ENCODE measurements at regions not wholly inside any gene's neighbourhood (a gene's known extent, or its start where the extent isn't known, plus 50 kb on each side); places are given as distances from the start of the nearest gene placed in this dataset.
"Not testable (repeated sequence)": the region's sequence is repeated elsewhere in the genome, so short reads cannot be mapped to it uniquely, and the experiment has no call there.

DNA sequence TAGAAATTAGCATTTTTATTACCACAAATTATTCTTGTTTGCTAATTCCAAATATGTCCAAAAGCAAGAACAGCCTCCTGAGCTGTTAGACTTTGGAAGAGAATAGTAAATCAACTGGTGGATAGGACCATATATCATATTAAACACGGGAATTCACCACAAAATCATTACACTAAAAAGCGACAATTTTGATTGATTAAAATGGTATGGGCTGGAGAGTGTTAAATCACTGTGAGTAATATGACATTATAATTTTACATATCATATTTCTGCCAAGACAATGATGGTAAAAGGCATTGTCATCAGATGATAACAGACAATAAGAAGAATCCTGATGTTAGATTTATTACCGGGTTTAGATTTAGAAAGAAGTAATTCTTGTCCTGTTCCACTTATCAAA is 107.2 kb upstream of the ARRDC3 start:
- peaks cover 0 to 24% (median 0%) of the 10 kb centered on the region in 12 donors for H3K4me1 ChIP-seq
- DNase-seq (no peak), ATAC-seq (no peak)
- TF ChIP-seq, protein P1, sequence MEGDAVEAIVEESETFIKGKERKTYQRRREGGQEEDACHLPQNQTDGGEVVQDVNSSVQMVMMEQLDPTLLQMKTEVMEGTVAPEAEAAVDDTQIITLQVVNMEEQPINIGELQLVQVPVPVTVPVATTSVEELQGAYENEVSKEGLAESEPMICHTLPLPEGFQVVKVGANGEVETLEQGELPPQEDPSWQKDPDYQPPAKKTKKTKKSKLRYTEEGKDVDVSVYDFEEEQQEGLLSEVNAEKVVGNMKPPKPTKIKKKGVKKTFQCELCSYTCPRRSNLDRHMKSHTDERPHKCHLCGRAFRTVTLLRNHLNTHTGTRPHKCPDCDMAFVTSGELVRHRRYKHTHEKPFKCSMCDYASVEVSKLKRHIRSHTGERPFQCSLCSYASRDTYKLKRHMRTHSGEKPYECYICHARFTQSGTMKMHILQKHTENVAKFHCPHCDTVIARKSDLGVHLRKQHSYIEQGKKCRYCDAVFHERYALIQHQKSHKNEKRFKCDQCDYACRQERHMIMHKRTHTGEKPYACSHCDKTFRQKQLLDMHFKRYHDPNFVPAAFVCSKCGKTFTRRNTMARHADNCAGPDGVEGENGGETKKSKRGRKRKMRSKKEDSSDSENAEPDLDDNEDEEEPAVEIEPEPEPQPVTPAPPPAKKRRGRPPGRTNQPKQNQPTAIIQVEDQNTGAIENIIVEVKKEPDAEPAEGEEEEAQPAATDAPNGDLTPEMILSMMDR (IDR thresholded peaks at IDR 0.05): no peak
- TF ChIP-seq POLR2A (IDR thresholded peaks at IDR 0.05): no peak
- H3K4me3 ChIP-seq: no peak overlapping the region
- H3K27ac ChIP-seq: no peak overlapping the region
- intact Hi-C loops (cut with DNase I): no loop called here
- H3K27me3 ChIP-seq: no peaks in the 10 kb centered on the region
- WGBS, 4 donors: 83 to 87% (median 84%) methylated on average over 3 of the region's 3 CpGs
- no peaks in the 10 kb centered on the region for H3K36me3 ChIP-seq
- no peaks in the 10 kb centered on the region for H3K9me3 ChIP-seq

DNA sequence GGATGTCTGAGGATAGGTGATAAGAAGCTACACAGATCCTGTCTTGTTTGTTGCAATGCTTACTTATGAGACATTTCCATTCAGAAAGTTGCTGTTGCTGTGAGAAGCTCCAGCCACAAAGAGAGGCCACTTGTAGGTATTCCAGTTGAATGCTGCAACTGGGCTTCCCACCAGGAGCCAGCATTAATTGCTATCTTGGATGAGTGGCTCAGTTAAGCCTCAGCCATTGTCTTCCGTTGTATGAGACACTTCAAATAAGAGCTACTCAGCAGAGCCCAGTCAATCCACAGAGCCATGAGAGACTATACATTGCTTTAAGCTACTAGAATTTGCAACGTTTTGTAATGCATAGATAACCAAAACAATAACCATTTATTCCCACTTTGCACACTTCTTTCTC is 104.3 kb upstream of the ARRDC3 start:
- no peak for ATAC-seq
- Histone ChIP-seq H3K27ac (no peak overlapping the region), H3K4me1 (peaks cover 0 to 11% (median 0%) of the 10 kb centered on the region in 12 donors), H3K4me3 (no peak overlapping the region), H3K27me3 (no peaks in the 10 kb centered on the region), H3K9me3 (no peaks in the 10 kb centered on the region), H3K36me3 (no peaks in the 10 kb centered on the region)
- no peak for TF ChIP-seq POLR2A (IDR thresholded peaks at IDR 0.05)
- TF ChIP-seq, protein P1 (IDR thresholded peaks at IDR 0.05): no peak
- intact Hi-C loops (cut with DNase I): no loop called here
- WGBS, 4 donors: 63 to 82% (median 76%) methylated on average over 2 of the region's 2 CpGs
- DNase-seq: no peak

DNA sequence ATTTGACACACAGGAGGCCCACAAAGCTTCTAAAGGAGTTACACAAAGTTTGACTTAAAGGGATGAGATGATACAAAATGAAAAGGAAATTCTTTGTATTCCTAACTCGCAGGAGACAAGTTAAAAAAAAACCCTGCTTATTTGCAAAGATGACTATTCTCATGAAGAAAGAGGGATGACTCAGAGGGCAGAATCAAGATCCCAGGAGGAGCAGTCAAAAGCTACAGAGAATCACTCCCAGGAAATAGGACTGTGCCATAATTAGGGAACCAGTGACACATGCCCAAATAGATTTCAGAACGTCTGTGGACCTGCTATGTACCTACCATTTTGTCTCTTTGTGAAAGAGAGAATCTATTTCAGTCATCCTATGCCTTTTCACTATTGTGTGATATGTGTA is 103.5 kb upstream of the ARRDC3 start:
- intact Hi-C loops (cut with DNase I): no loop called here
- no peak overlapping the region for H3K4me3 ChIP-seq
- DNase-seq: no peak
- no peak for TF ChIP-seq POLR2A (IDR thresholded peaks at IDR 0.05)
- TF ChIP-seq, protein P1 (IDR thresholded peaks at IDR 0.05): no peak
- 45 to 55% (median 46%) methylated on average over 2 of the region's 2 CpGs for whole genome bisulfite sequencing, 4 donors
- H3K36me3 ChIP-seq: no peaks in the 10 kb centered on the region
- no peak for ATAC-seq
- H3K4me1 ChIP-seq: peaks cover 0 to 7% (median 0%) of the 10 kb centered on the region in 12 donors
- no peaks in the 10 kb centered on the region for H3K9me3 ChIP-seq
- H3K27ac ChIP-seq: no peak overlapping the region
- no peaks in the 10 kb centered on the region for H3K27me3 ChIP-seq

DNA sequence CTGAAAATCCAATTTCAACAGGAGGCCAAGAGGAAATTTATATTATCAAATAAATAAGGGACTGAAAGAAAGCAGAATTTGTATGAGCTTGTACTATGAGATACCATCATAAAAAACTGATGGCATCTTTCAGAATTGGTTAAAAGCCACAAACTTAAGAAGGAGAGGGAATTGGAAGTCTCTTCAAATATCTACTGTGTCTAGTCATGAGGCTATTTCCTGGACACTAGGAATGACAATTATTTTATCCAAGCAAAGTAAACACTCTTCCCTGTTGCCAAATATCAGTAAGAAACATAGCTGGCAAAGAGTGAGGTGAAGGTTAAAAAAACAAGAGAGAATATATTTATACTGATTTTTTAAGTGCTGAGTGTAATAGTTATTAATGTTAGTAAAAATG is 101.5 kb upstream of the ARRDC3 start:
- Histone ChIP-seq H3K4me1 (no peaks in the 10 kb centered on the region), H3K27me3 (no peaks in the 10 kb centered on the region), H3K36me3 (no peaks in the 10 kb centered on the region), H3K9me3 (no peaks in the 10 kb centered on the region), H3K27ac (no peak overlapping the region), H3K4me3 (no peak overlapping the region)
- TF ChIP-seq, protein P1 (IDR thresholded peaks at IDR 0.05): no peak
- TF ChIP-seq POLR2A (IDR thresholded peaks at IDR 0.05): no peak
- ATAC-seq (no peak), DNase-seq (no peak)
- intact Hi-C loops (cut with DNase I): no loop called here

DNA sequence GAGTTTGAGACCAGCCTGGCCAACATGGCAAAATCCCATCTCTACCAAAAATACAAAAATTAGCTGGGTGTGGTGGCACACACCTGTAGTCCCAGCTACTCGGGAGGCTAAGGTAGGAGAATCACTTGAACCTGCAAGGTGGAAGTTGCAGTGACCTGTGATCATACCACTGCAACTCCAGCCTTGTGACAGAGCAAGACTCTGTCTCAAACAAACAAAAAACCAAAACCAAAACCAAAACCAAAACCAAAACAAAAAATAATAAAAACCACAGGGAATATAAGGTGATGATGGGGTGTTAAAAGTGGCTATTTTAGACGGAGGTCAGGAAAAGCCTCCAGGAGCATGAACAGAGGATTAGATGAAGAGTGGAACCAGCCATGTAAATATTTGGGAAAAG is 96.3 kb upstream of the ARRDC3 start:
- intact Hi-C loops (cut with DNase I): not testable (repeated sequence)
- WGBS, 4 donors: 70 to 77% (median 73%) methylated on average over 2 of the region's 2 CpGs

More for the DNA sequence above, 96.3 kb upstream of the ARRDC3 start:
- H3K36me3 ChIP-seq, H3K9me3 ChIP-seq, DNase-seq, H3K27me3 ChIP-seq, ATAC-seq, H3K4me1 ChIP-seq, H3K4me3 ChIP-seq, H3K27ac ChIP-seq: not testable (repeated sequence)

All from heart left ventricle (tissue), 16 donors.